Smooth muscle cell (in vitro differentiated cells): ENCODE measurements at regions not wholly inside any gene's neighbourhood (a gene's known extent, or its start where the extent isn't known, plus 50 kb on each side); places are given as distances from the start of the nearest gene placed in this dataset.

Experiments used
- DNase-seq: peaks from one replicate; lab custom pipeline; 2025; ENCODE audit not compliant: unreplicated experiment; lab: John Stamatoyannopoulos, UW
- H2AFZ ChIP-seq: fragments of 200-600 bp; sonication (generic); 2 replicates; pipeline ENCODE4 v1.6.0; 2016; ENCODE audit warnings: antibody characterized with exemption, low read depth, mild to moderate bottlenecking
- H3F3A ChIP-seq: fragments of 200-600 bp; sonication (generic); 2 replicates; pipeline ENCODE4 v1.6.0; 2017; ENCODE audit warnings: antibody characterized with exemption, low read depth
- H3K27ac ChIP-seq: fragments of 200-600 bp; sonication (generic); 2 replicates; pipeline ENCODE4 v1.5.1; 2016; ENCODE audit warnings: low read depth, mild to moderate bottlenecking
- H3K27me3 ChIP-seq: fragments of 200-600 bp; sonication (generic); 2 replicates; pipeline ENCODE4 v1.6.1; 2016; ENCODE audit warnings: low read depth, mild to moderate bottlenecking
- H3K36me3 ChIP-seq: fragments of 200-600 bp; sonication (generic); 2 replicates; pipeline ENCODE4 v1.5.1; 2016; ENCODE audit warnings: low read depth
- H3K4me1 ChIP-seq: fragments of 200-600 bp; sonication (generic); 2 replicates; pipeline ENCODE4 v1.5.1; 2016; ENCODE audit warnings: low read depth
- H3K4me2 ChIP-seq: fragments of 200-600 bp; sonication (generic); 2 replicates; pipeline ENCODE4 v1.6.0; 2016; ENCODE audit warnings: mild to moderate bottlenecking
- H3K4me3 ChIP-seq: fragments of 200-600 bp; sonication (generic); 2 replicates; pipeline ENCODE4 v1.5.1; 2016; ENCODE audit warnings: mild to moderate bottlenecking
- H3K79me2 ChIP-seq: fragments of 200-600 bp; sonication (generic); 2 replicates; pipeline ENCODE4 v1.6.0; 2016; ENCODE audit warnings: low read depth, mild to moderate bottlenecking
- H3K9ac ChIP-seq: fragments of 200-600 bp; sonication (generic); 2 replicates; pipeline ENCODE4 v1.6.0; 2016; ENCODE audit warnings: low read depth
- H3K9me3 ChIP-seq: fragments of 200-600 bp; sonication (generic); replicated peaks from 2 replicates; pipeline ENCODE4 v1.5.1; 2016; ENCODE audit warnings: low read depth
- H4K20me1 ChIP-seq: fragments of 200-600 bp; sonication (generic); 2 replicates; pipeline ENCODE4 v1.6.0; 2016; ENCODE audit warnings: low read depth
- CTCF ChIP-seq: fragments of 200-600 bp; sonication (generic); IDR thresholded peaks from 2 replicates; pipeline ENCODE4 v1.5.1; 2017; ENCODE audit warnings: borderline replicate concordance, mild to moderate bottlenecking, antibody characterized with exemption; ENCODE audit not compliant: insufficient read depth, poor library complexity, severe bottlenecking
- WGBS: methylation state at CpG from one replicate; pipeline ENCODE4 v1.1.7; 2016; ENCODE audit warnings: low lambda C conversion rate; 5-methylcytosine and 5-hydroxymethylcytosine counted together

- no peaks in the 10 kb centered on the region for H3K9me3 ChIP-seq
- H3K36me3 ChIP-seq = no peaks in the 10 kb centered on the region
- 100% methylated on average over 1 of the region's 1 CpG for whole genome bisulfite sequencing
- no peaks in the 10 kb centered on the region for H4K20me1 ChIP-seq
- no peaks in the 10 kb centered on the region for H3F3A ChIP-seq
- H3K27me3 ChIP-seq = no peaks in the 10 kb centered on the region
- no peak for TF ChIP-seq CTCF
- H3K27ac ChIP-seq = no peak overlapping the region
- no peak overlapping the region for H3K9ac ChIP-seq
- H3K4me3 ChIP-seq = no peak overlapping the region
- no peaks in the 10 kb centered on the region for H3K4me1 ChIP-seq
- H3K4me2 ChIP-seq = no peak overlapping the region
- no peak overlapping the region for H2AFZ ChIP-seq
- H3K79me2 ChIP-seq = no peaks in the 10 kb centered on the region
- no peak for DNase-seq
Measured at GRCh38 chr6:140993515-140993914, 1139.2 kb upstream of the GJE1 start.

- DNase-seq = no peak
- no peak overlapping the region for H3K4me2 ChIP-seq
- H3F3A ChIP-seq = no peaks in the 10 kb centered on the region
- no peak for TF ChIP-seq CTCF
- no peak overlapping the region for H3K4me3 ChIP-seq
- no peak overlapping the region for H3K9ac ChIP-seq
- no peaks in the 10 kb centered on the region for H3K79me2 ChIP-seq
- 87% methylated on average over 1 of the region's 1 CpG for WGBS
- no peak overlapping the region for H3K27ac ChIP-seq
- H3K9me3 ChIP-seq = no peaks in the 10 kb centered on the region
- H2AFZ ChIP-seq = no peak overlapping the region
- no peaks in the 10 kb centered on the region for H4K20me1 ChIP-seq
- no peaks in the 10 kb centered on the region for H3K36me3 ChIP-seq
- H3K4me1 ChIP-seq = no peaks in the 10 kb centered on the region
- H3K27me3 ChIP-seq = no peaks in the 10 kb centered on the region
Measured at GRCh38 chr6:140992678-140993077, 1140.0 kb upstream of the GJE1 start.

GRCh38 chr6:140988780-140989179 is 1143.9 kb upstream of the GJE1 start:
- no peak overlapping the region for H3K4me2 ChIP-seq
- TF ChIP-seq CTCF = no peak

GRCh38 chr6:140987364-140988155 is 1145.2 kb upstream of the GJE1 start:
- WGBS = 57% methylated on average over 2 of the region's 2 CpGs
- Histone ChIP-seq H3K79me2 (no peaks in the 10 kb centered on the region), H3K27ac (peak overlapping the region; percentile 23), H3K4me1 (no peaks in the 10 kb centered on the region), H3K4me3 (no peak overlapping the region), H3K9ac (no peak overlapping the region), H4K20me1 (no peaks in the 10 kb centered on the region), H3F3A (no peaks in the 10 kb centered on the region), H3K27me3 (no peaks in the 10 kb centered on the region), H3K4me2 (peak overlapping the region; percentile 35), H3K36me3 (no peaks in the 10 kb centered on the region), H2AFZ (peak overlapping the region; percentile 63), H3K9me3 (no peaks in the 10 kb centered on the region)
- no peak for TF ChIP-seq CTCF
- DNase-seq = no peak

More at GRCh38 chr6:140988780-140989179, 1143.9 kb upstream of the GJE1 start:
- no peaks in the 10 kb centered on the region for H3K79me2 ChIP-seq
- no peak overlapping the region for H3K4me3 ChIP-seq
- H3F3A ChIP-seq = no peaks in the 10 kb centered on the region
- no peaks in the 10 kb centered on the region for H3K4me1 ChIP-seq
- H3K9me3 ChIP-seq = no peaks in the 10 kb centered on the region
- H3K36me3 ChIP-seq = no peaks in the 10 kb centered on the region
- DNase-seq = no peak
- no peak overlapping the region for H3K27ac ChIP-seq
- H2AFZ ChIP-seq = no peak overlapping the region
- no peak overlapping the region for H3K9ac ChIP-seq
- no peaks in the 10 kb centered on the region for H4K20me1 ChIP-seq
- no peaks in the 10 kb centered on the region for H3K27me3 ChIP-seq
